ENCODE measurements at regions not wholly inside any gene's neighbourhood (a gene's known extent, or its start where the extent isn't known, plus 50 kb on each side); places are given as distances from the start of the nearest gene placed in this dataset.

DNA sequence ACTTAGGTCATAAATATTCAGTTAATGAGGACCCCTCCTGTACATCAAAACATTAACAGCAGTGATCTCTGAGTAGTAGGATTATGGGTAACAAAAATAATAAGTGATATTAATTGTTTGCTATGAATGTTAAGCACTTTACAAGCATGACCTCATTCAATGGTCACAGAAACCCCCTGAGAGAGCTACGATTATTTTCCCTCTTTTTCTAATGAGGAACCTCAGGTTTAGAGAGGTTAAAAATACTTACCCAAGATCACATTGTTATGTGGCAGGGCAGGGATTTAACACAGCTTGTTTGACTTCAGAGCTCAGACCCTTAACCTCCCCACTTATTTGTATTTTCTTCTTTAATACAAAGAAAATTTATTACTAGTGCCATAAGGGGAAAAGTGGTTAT, 228.2 kb downstream of the TBL1XR1 start:
- no peak for DNase-seq

DNA sequence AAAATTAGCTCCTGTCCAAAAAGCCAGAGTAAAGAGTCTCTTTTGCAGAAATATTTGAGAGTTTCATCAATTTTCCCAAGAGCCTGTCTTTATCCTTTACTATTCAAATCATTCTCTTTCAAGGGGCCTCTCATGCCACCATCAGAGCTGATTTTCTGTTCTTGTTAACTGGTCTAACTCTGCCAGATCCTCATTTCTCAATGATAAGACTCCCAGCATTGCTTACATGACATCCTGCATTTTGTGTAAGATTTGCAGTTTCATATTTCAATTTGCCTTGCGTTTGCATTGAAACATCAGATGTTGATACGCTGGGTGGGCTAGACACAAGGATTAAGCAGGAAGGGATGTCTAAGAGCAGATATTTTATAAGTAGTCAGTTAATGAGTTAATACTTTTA, 228.7 kb downstream of the TBL1XR1 start:
- no peak for DNase-seq

DNA sequence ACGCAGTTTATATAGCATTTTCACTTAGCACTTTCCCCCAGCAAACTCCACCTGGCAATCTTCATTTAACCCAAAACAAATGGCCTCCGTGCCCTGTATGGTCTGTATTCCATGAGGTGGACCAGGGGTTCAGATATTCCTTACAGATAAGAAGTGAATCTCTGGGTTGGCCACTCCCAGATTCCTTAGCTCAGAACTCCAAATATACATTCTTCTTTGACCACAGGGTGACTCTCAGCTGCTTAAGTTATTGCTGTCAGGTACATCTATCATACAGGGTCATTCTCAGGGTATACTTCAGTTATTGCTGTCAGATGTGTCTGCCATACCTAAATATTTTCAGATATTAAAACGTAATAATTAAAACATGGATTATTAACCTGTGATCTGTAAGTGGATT, 229.8 kb downstream of the TBL1XR1 start:
- DNase-seq: no peak

DNA sequence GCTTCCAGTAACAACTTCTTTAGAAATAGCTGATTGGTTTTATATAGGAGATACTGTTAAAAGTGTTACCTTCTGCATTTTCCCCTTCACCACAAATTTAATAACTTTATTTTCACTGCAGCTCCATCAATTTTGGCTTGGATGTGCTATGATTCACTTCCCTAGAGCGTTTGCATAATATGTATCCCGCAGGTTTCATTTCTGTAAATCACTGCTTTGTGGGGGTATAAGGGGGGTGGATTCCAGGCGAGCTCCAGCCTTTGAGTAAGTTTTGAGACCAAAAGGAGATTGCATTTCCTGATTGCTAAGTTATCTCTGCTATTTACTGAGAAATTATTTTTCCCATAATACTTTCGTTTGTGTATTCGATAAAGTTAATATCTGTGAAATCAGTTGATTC, 232.6 kb downstream of the TBL1XR1 start:
- DNase-seq: no peak

DNA sequence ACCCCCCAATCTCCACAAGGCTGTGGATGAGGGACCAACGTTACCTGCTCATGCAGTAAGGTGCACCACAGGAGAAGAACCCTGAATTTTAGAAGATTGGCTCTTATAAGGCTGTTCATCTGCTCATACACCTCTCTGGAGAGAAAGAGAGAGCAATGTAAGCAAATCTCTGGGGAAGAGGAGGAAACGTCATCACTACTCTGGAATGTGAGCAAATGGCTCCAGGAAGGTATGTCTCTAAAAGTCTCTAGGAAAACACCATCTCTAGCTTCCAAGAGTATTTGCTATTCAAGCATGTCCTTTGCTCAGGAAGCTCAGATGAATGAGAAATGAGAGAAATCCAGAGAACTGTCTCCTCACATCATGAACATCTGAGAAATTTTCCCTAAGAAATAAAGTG, 235.4 kb downstream of the TBL1XR1 start:
- no peak for DNase-seq

DNA sequence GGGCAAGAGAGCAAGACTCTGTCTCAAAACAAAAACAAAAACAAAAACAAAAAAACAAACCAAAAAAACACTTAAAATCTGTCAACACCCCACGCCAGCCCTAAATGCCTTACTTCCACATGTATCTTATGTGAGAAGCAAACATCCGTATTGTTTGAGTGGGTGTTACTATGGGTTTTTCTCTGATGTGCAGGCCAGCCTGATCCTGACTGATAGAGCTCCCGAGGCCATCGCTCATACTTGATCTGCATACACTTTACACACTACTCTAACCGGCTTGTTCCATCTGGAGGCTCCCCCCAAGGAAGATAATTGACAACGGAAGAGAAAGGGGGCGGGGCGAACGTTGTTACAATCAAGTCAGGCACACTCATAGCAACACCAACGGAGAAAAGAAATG, 237.4 kb downstream of the TBL1XR1 start:
- no peak for DNase-seq

DNA sequence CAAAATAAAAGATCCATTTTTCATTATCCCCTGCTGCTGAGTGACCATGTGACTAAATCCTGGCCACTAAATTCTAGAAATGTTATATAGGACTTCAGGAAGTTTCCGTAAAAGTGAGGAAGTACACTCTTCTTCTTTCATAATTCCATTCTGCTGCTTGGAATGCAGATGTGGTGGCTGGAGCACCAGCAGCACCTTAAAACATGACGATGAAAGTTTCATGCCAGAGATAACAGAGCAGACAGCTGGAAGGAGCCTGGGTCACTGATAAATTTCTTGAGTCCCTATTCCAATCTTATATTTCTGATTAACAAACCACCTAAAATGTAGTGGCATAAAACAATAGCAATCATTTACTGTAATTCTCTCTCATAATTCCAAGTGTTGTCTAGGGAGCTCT, 238.7 kb downstream of the TBL1XR1 start:
- no peak for DNase-seq

DNA sequence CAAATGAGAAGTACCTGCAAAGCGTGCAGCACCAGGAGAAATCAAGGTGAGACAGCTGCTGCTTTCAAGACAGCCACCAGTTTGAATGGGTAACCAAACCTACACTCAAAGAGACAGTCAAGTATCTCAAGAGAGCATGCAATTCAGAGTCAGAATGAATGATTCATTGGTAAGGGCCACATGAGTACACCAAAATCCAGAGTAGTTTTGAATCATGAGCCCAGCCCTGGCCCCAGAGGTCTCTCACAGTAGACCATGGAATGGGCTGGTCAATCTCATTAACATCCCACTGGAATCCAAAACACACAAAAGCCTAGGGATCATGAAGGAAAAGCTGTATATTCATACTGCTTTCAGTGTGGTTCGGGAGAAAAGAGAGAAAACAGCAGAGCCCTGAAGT, 242.8 kb downstream of the TBL1XR1 start:
- no peak for DNase-seq

DNA sequence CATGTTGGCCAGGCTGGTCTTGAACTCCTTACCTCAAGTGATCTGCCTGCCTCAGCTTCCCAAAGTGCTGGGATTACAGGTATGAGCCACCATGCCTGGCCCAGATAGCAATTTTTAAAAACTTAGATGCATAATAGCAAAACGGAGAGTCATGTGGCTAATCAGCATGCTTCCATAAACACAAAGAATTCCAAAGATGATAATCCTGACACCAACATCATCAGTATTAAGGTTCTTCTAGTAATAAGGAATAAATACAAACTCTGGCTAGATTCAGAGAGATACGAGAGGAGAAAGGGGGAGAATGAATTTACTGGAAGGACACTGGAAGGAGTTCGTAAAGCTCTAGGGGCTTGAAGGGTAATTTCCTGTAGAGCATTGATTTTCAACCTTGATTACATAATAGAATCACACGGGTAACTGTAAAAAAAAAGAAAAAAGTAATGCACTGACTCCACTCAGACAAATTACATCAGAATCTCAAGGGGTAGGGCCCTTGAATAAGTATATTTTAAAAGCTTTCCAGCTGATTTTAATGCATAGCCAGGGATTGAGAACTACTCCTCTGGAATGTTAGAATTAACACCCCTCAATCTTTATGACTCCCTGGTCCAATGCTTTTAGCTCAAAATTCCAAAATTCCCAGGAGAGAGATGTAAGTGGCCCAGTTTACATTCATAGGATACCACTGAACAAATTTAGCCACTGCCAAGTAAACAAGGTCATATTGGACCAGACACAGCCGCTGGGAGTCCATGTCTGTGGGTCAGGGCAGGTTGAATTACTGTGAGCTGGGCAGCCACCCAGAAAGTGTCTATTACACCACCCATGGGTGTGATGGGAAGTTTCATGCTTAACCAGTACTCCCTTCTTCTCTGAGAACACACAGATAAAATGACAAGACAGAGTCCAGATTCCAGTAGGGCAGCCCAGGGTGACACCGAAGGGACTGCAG, 243.9 kb downstream of the TBL1XR1 start:
- no peak for DNase-seq

DNA sequence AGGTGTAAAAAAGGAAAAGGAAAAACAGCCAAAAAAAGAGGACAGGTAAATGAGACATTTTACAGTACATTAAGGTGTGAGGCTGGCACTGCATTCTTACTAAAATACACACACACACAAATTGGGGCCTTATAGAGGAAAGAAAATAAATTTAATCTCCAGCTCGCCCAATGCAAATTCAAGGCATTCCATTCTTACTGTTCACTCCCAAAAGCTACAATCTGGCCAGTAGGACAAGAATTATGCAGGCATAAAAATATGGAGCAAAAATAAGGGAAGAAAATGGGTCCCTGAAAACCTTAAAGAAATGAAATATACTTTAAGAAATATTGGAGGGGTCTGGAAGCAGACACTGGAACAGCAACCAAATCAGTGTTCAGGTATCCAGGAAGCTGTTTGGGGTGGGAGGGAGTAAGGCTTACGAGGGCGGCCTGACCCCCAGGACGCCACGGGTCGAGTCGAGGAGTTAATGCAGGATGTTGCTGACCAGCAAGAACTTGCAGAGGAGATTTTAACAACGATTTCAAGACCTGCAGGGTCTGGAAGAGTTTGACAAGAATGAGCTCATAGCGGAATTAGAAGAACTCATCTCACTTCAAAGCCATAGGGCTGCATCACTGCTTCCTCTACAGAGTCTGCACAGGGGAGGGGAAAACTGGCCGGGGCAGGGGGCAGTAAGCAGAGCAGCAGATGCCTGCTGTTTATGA, 245.5 kb downstream of the TBL1XR1 start:
- no peak for DNase-seq

DNA sequence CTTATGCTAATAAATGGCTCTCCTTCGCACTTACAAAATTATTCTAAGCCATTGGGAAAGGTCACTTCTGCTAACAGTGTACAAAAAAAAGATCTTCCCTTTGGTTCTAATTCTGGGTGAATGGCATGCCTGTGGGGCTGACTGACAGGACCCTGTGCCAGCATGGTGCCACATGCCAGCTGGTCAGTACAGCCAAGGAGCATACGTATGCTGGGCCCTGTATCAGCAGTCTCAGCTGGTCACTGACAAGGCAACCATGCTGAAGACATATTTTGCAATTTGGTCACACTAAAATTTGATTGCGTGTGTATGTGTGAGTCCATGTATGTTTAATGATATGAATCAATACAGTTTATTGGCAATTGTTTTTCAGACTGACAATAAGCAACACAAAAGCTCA, 246.1 kb downstream of the TBL1XR1 start:
- no peak for DNase-seq

DNA sequence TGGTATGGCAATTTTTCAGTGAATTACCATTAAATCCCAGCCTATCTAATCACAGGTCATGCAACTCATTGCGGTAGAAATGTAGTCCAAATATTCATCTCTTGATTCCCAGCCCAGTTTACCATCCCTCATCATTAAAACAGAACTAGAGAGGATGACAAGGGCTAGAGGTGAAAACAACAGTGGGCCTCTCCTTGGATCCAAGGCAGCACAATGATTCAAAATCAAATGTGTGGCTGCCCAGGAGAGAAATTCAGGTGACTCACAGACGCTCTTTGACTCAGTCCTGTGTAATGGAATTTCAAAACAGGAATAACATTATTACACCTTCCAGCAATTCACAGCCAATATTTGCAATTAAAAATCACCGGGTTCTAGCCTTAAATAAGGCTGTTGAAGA, 246.5 kb downstream of the TBL1XR1 start:
- no peak for DNase-seq

DNA sequence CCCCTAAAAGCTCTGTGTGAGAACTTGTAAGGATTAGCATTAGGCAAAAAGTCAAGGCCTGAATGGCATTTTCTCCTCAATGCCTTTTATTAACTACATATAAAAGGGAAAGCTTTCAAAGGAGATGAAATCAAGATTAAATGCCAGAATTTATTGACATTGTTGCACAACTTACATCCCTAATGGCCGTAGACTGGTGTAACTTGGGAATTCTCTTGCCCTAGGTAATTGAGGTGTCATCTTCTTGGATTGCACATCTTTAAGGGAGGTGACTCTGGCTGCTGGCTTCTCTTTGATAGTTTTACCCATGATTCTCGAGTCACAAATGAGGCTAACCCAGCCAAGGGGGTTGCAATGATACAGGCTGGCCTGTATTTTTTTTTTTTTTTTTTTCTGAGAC, 249.1 kb downstream of the TBL1XR1 start:
- DNase-seq: no peak

DNA sequence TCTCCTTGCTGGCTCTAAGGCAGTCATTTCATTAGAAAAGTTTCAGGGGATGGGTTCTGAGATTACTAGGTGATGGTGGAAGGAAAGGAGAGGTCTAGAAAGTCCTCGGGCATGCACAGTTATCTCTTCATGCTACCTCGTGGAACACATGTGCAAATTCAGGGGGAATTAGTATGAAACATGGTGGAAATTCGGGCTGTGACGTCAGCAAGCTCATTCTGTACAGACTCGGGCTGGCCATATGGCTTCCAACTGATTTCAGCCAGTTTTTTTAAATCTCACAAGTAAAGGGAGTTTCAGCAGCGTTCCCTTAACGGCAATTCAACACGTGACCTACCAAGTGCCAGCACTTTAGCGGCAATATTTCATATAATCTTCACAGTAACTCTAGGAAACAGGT, 251.1 kb downstream of the TBL1XR1 start:
- no peak for DNase-seq

DNA sequence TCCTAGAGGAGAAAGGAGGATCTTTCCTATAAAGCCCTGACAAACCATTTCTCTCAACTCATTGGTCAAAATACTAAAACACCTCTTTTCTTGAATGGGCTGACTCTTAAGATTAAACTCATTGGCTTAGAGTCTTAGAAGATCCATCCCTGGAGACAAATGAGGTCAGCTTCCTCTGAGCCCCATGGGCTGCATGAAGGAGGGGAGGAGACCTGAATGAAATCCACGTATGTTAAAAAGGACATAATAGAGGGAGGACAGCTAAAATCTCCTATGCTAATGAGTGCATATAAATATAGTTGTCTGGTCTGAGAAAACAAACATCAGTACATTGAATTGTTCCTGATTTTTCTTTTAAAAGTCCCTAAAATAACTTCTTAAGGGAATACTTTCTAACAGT, 255.0 kb downstream of the TBL1XR1 start:
- DNase-seq: no peak

DNA sequence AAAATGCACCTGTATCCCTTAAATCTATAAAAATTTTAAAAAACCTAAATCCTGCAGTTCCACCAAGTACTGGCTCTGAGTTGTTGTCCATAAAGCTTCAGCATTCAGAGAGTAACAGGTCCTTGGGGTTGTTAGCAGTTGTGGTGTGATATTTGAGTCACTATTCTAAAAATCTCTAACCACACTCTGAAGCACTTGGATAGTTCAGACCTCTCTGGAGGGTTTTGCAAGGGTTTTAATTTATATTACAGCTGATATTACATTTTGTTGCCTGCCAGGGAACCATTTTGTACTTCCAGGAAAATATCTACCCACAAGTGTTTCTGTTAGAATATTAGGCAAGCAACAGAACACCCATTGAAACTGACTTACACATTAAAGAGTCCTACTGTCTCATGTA, 255.6 kb downstream of the TBL1XR1 start:
- no peak for DNase-seq

DNA sequence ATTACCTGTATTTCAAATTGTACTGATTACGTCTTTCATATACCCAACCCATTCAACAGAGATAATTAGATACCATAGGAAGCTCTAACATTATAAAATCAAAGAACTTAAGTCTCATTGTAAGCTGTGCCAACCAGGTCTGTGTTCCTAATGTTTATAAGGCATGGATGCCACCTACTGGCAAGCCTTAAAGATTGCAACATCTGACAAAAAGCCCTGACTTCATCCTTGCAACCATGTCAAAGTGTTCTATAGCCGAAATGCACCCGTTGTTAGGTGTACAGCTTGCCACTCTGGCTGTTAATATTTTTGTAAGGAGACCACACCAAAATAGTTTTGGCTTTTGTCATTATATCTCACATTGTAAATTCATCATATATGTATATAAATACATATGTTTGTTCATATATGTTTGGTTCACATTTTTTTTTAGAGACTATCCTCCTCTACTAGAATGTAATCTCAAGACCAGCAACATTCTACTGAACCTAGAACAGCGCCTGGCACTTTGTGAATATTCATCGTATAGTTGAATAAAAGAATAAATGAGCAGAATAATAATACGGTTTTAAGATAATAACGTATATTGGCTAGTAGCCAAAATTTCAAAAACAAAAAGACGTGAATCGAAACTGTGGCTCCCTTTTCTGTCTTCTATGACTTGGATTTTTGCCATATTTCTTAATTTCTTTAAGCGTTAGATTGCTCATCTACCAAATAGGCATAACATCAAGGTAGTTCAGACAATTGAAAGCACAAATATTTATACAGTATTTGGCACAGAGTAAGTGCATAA, 258.1 kb downstream of the TBL1XR1 start:
- DNase-seq: peak in 1 of 2 donors; percentile 63

DNA sequence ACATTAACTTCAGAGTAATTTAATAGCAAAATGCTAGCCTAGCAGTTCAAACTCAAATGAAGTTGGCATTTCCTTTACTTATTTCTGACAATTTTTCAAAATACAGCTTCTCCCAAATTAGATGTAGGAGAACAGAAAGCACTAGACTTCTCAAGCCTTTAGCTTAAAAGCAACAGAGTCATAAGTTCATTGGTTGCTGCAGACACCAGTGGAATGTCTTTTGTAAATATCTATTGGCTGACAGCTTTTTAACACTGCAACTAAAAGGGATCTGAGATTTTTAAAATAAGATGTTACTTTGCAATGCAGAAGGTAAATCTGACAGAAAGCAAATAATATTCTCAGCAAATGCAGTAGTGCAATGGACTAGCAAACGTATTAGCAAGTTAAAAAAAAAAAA, 259.3 kb downstream of the TBL1XR1 start:
- no peak for DNase-seq

DNA sequence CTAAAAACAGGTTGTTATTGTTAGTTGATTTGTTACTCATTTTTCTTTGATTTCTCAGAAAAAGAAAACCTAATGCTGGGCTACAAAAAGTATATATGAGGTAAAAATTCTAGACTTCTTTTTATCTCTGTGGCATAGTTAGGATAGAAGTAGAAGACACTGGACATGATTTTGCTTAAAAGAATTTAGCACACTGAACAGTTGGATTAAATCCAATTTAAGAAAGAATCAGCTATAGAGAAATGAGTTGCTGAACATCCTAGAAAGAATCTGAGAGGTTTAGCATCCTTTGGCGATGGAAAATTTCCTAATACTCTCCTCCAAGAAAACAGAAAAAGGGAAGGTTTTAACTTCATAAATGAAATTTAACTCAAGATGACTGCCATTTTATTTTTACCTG, 259.7 kb downstream of the TBL1XR1 start:
- DNase-seq: no peak

DNA sequence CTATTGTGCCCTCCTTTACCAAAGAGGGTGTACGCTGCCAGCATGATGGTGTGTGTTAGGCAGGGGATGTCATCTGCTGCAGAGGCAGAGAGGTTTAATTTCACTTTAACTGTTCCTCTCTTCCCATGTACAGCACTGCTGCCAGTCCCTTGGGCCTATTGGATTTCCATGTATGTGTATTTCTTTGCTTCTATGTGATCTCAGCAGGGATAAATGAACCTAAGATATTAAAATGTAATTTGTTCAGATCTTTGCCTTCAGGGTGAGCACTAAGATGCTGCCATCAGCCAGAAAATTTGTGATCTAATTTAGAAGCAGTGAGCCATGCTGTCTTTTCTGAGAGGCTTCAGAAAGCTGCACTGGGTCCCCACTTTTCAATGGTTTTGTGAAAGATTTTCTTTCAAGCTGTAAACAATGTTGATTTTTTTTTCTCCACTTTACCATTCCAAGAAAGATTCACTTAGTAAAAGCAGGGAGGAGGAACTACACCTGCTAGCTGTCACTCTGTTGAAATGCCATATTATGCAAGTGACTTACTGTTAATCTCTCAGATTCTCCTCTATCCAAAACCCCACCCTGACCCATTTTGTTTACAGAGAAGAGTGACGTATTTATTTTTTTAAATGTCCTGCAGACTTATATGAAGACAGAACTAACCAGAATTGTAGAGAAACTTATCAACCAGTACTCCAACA, 261.9 kb downstream of the TBL1XR1 start:
- no peak for DNase-seq

DNA sequence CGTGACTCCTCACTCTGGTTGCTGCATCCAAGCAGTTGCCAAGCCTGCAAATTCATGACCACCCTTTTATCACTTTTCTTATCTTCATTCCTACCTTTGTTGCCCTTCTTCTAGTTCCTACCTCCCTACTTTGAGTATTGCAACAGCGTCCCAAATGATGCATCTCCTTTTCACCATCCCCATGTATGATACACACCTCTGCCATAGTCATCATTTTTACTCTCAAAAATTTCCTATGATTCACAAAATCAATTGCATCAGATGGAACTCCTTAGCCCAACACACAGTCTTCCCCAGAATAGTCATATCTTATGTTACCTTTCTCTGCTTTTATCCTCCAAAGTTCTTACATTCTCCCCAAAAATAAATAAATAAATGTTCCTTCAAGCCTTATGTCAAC, 262.6 kb downstream of the TBL1XR1 start:
- DNase-seq: no peak

DNA sequence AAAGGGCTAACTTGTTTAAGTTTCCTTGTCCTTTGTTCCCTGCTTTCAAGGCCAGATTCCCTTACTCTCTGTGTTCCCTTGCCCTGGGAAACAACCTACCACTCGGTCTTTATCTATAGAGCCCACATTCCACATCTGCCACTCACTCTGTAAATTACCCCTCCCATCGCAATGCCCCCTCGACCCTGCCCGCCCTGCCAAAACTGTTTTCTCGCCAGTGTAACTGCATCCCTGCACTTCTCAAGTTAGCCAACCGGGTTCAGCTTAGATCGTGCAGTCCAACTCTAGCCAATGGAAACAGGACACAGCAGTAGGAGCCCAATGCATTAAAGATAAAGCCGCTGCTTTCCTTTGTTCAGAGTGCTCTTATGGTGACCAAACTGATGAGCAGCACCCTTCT, 263.6 kb downstream of the TBL1XR1 start:
- no peak for DNase-seq

DNA sequence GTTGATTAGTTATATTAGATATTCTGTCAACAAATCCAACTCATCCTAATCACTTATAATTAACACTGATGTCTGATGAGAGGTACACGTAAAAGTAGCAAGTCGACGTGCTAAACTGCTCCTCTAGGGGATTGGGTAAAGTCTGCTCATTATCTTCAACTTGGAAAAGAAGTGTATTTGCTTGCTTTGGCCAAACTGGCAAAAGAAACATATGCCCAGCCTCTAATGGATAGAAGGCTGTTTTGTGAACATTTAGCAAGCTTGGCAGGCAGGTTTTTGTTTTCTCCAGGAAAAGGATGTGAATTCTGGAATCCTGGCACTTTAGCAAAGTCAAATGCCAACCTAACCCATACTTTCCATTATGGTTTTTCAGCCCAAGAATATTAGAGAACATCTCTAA, 264.8 kb downstream of the TBL1XR1 start:
- DNase-seq: no peak
